HFFc6 (cell line): ENCODE measurements at regions not wholly inside any gene's neighbourhood (a gene's known extent, or its start where the extent isn't known, plus 50 kb on each side); places are given as distances from the start of the nearest gene placed in this dataset.

ENCODE experiments used
- DNase-seq: peaks from one replicate; pipeline ENCODE4 v3.0.0-alpha.2; 2018
- H3K27ac Mint-ChIP-seq: 2 replicates; pipeline ENCODE4 v1.8.0; 2020; ENCODE audit warnings: mild to moderate bottlenecking, mixed read lengths
- H3K27me3 Mint-ChIP-seq: 2 replicates; pipeline ENCODE4 v1.8.0; 2021; ENCODE audit warnings: mild to moderate bottlenecking, moderate library complexity, mixed read lengths; ENCODE audit not compliant: insufficient read depth
- H3K36me3 Mint-ChIP-seq: 2 replicates; pipeline ENCODE4 v1.8.0; 2021; ENCODE audit warnings: low read depth, mixed read lengths
- H3K4me1 Mint-ChIP-seq: 2 replicates; pipeline ENCODE4 v1.8.0; 2020; ENCODE audit warnings: low read depth, mixed read lengths
- H3K4me3 Mint-ChIP-seq: 2 replicates; pipeline ENCODE4 v1.8.0; 2020; ENCODE audit warnings: mild to moderate bottlenecking, moderate library complexity, mixed read lengths
- H3K9me3 Mint-ChIP-seq: 2 replicates; pipeline ENCODE4 v1.8.0; 2020; ENCODE audit warnings: mild to moderate bottlenecking, mixed read lengths
- TF ChIP-seq, protein P1 (sequence below): fragments of 200-600 bp; sonication (generic); IDR thresholded peaks from 2 replicates; pipeline ENCODE4 v1.5.0; 2021; ENCODE audit warnings: antibody characterized with exemption, mild to moderate bottlenecking

DNA sequence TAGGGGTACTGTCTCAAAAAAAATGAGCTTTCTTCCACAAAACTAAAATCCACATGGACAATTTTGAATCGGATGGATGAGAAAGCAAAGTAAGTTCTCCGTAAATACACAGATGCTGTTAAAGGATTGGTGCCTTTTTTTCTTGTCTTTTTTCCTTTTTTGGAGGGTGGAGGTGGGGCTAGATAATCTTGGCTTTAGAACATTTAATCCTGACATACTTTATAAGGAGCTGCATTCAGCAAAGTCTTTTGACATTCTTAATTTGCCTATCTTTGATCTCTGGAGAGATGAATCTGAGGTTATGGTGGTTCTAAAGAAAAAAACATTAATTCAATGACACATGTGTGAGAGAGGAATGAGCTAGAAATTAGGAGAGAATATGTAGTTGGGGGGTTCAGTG, 312.3 kb upstream of the KCNJ16 start:
- TF ChIP-seq, protein P1, sequence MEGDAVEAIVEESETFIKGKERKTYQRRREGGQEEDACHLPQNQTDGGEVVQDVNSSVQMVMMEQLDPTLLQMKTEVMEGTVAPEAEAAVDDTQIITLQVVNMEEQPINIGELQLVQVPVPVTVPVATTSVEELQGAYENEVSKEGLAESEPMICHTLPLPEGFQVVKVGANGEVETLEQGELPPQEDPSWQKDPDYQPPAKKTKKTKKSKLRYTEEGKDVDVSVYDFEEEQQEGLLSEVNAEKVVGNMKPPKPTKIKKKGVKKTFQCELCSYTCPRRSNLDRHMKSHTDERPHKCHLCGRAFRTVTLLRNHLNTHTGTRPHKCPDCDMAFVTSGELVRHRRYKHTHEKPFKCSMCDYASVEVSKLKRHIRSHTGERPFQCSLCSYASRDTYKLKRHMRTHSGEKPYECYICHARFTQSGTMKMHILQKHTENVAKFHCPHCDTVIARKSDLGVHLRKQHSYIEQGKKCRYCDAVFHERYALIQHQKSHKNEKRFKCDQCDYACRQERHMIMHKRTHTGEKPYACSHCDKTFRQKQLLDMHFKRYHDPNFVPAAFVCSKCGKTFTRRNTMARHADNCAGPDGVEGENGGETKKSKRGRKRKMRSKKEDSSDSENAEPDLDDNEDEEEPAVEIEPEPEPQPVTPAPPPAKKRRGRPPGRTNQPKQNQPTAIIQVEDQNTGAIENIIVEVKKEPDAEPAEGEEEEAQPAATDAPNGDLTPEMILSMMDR: no peak
- H3K9me3 Mint-ChIP-seq: no peaks in the 10 kb centered on the region
- H3K4me1 Mint-ChIP-seq: peaks cover 63% of the 10 kb centered on the region
- peak overlapping the region; percentile 85 for H3K27ac Mint-ChIP-seq
- H3K4me3 Mint-ChIP-seq: peak overlapping the region; percentile 53; the same call in 1 of the 2 replicates
- no peaks in the 10 kb centered on the region for H3K36me3 Mint-ChIP-seq
- no peaks in the 10 kb centered on the region for H3K27me3 Mint-ChIP-seq
- DNase-seq: no peak

DNA sequence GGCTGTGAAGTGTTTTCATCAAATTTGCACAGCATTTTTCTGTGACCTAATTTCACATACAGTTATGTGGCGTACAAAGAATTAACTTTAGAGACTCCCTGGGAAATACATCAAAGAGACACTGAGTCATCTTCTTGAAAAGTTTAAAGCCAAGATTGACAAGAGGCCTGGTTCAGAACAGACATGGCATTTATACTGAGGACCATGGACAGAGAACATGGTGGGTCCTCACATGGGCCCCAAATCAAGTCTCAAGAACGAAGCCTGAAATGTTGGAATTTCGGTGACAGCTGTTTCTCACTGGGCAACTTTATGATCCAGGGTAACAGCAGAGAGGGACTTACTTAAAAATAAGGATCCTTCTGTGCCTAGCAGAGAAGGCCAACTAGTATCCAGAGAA, 311.5 kb upstream of the KCNJ16 start:
- no peak for DNase-seq
- H3K36me3 Mint-ChIP-seq: no peaks in the 10 kb centered on the region
- H3K4me1 Mint-ChIP-seq: peaks cover 56% of the 10 kb centered on the region
- no peaks in the 10 kb centered on the region for H3K27me3 Mint-ChIP-seq
- H3K27ac Mint-ChIP-seq: peak overlapping the region; percentile 50
- no peak overlapping the region; the same call in 1 of the 2 replicates for H3K4me3 Mint-ChIP-seq
- TF ChIP-seq, protein P1: no peak
- no peaks in the 10 kb centered on the region for H3K9me3 Mint-ChIP-seq

DNA sequence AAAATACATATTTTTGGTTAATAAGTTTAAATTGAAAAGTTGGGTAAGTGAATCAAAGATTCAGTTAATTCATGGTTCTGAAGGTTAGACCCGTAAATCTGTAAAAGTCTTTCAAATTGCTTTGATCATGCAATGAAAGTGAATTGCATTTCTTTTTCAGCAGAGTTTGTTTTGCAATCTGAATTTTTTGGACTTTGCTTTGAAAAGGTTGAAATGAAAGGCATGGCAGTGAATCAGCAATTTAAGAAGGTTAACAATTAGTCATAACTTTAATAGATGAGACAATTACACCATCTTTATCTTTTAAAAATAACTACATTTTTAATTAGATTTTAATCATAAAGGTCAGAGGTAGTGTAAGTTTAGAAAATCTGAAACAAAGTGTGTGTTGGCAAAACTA, 310.9 kb upstream of the KCNJ16 start:
- Mint-ChIP-seq H3K36me3 (no peaks in the 10 kb centered on the region; the same call in 1 of the 2 replicates), H3K4me1 (peaks cover 51% of the 10 kb centered on the region), H3K27me3 (no peaks in the 10 kb centered on the region), H3K4me3 (peak overlapping the region; percentile 25; the same call in 1 of the 2 replicates), H3K9me3 (no peaks in the 10 kb centered on the region), H3K27ac (peak overlapping the region; percentile 50)
- DNase-seq: peak; percentile 22
- TF ChIP-seq, protein P1: no peak

DNA sequence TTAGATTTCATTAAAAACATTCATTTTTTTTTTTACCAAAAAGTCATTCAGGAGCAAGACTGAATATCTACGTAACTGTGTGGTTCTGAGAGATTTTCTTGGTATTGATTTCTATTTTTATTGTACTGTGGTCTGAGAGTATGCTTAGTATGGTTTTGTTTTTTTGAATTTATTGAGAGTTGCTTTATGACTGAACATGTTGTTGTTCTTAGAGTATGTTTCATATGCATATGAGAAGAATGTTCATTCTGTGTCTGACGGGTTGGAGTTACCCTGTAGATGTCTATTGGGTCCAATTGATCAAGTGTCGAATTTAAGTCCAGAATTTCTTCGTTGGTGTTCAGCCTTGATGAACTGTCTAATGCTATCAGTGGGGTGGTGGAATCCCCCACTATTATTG, 306.0 kb upstream of the KCNJ16 start:
- Mint-ChIP-seq H3K9me3 (no peaks in the 10 kb centered on the region), H3K4me3 (no peak overlapping the region), H3K4me1 (peaks cover 28% of the 10 kb centered on the region), H3K27ac (no peak overlapping the region), H3K36me3 (no peaks in the 10 kb centered on the region; the same call in 1 of the 2 replicates), H3K27me3 (no peaks in the 10 kb centered on the region)
- no peak for DNase-seq
- TF ChIP-seq, protein P1: no peak

DNA sequence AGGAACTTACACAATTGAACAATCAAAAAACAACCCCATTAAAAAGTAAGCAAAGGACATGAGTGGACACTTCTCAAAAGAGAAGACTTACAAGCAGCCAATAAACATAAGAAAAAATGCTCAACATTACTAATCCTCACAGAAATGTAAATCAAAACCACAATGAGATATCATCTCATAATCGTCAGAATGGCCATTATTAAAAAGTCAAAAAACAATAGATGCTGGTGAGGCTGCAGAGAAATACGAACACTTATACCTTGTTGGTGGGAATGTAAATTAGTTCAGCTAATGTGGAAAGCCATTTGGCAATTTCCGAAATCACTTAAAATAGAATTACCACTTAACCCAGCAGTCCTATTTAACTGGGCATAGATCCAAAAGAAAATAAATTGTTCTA, 301.9 kb upstream of the KCNJ16 start:
- Mint-ChIP-seq H3K36me3 (no peaks in the 10 kb centered on the region; the same call in 1 of the 2 replicates), H3K4me3 (no peak overlapping the region; the same call in 1 of the 2 replicates), H3K27me3 (no peaks in the 10 kb centered on the region), H3K27ac (peak overlapping the region; percentile 43; the same call in 1 of the 2 replicates), H3K9me3 (no peaks in the 10 kb centered on the region), H3K4me1 (peaks cover 27% of the 10 kb centered on the region)
- TF ChIP-seq, protein P1: no peak
- peak; percentile 30 for DNase-seq
